H1 (cell line): ENCODE measurements at regions not wholly inside any gene's neighbourhood (a gene's known extent, or its start where the extent isn't known, plus 50 kb on each side); places are given as distances from the start of the nearest gene placed in this dataset.

Source experiments
- CTCF ChIA-PET: fragments of 300-600 bp; sonication (Branson Sonifier 250); formaldehyde crosslinking; loops from one replicate; lab custom pipeline; 2021; ENCODE audit not compliant: partially characterized antibody; lab: Charles Lee
- POLR2A ChIA-PET: fragments of 300-600 bp; sonication (Branson Sonifier 250); formaldehyde crosslinking; loops from one replicate; lab custom pipeline; 2021; ENCODE audit warnings: inconsistent platforms; ENCODE audit not compliant: partially characterized antibody; lab: Charles Lee
- DNase-seq, 2 experiments: peaks; one replicate each; pipeline versions ENCODE4 v3.0.0 to v3.0.0-alpha.2; 2010 to 2022; ENCODE audit warnings: low spot score in 2 of 2, low read depth in 1 of 2, mixed read lengths in 1 of 2
- FAIRE-seq: peaks from 2 replicates; lab custom pipeline; 2011; peaks lifted over from hg19 to GRCh38; lab: Jason Lieb, UNC
- H2AFZ ChIP-seq: 2 replicates; pipeline ENCODE4 v1.8.1; 2012; ENCODE audit warnings: low read length, inconsistent platforms
- H2AK5ac ChIP-seq: 2 replicates; pipeline ENCODE4 v1.6.1; 2013; ENCODE audit warnings: low read depth, low read length
- H2BK120ac ChIP-seq: replicated peaks from 2 replicates; pipeline ENCODE3; 2013; ENCODE audit warnings: low read depth, low read length, inconsistent platforms
- H2BK12ac ChIP-seq: 2 replicates; pipeline ENCODE4 v1.6.1; 2013; ENCODE audit warnings: low read depth, low read length
- H2BK15ac ChIP-seq: 2 replicates; pipeline ENCODE4 v1.6.1; 2013; ENCODE audit warnings: low read length
- H2BK20ac ChIP-seq: 2 replicates; pipeline ENCODE4 v1.6.1; 2013; ENCODE audit warnings: low read length
- H2BK5ac ChIP-seq: 2 replicates; pipeline ENCODE4 v1.6.1; 2013; ENCODE audit warnings: low read depth, low read length
- H3K14ac ChIP-seq: 2 replicates; pipeline ENCODE4 v1.6.1; 2013; ENCODE audit warnings: inconsistent platforms; ENCODE audit not compliant: insufficient read length
- H3K18ac ChIP-seq: 2 replicates; pipeline ENCODE4 v1.6.1; 2013; ENCODE audit warnings: low read length; ENCODE audit errors: extremely low read depth
- H3K23ac ChIP-seq: 2 replicates; pipeline ENCODE4 v1.6.1; 2013; ENCODE audit warnings: inconsistent platforms; ENCODE audit not compliant: insufficient read length
- H3K23me2 ChIP-seq: 2 replicates; pipeline ENCODE4 v1.6.1; 2013; ENCODE audit warnings: low read depth, low read length
- H3K27ac ChIP-seq: 2 replicates; pipeline ENCODE4 v1.6.1; 2011; ENCODE audit warnings: low read depth, low read length, inconsistent platforms
- H3K27me3 ChIP-seq, 4 experiments: replicated peaks in 1 of 4; 1 replicate in 1 of 4; 2 replicates in 3 of 4; pipeline versions ENCODE4 v1.6.1 to v1.8.1; 2011 to 2013; ENCODE audit warnings: low read length in 3 of 4, mild to moderate bottlenecking in 3 of 4, inconsistent platforms in 2 of 4, mixed read lengths in 2 of 4, moderate library complexity in 1 of 4; ENCODE audit not compliant: control insufficient read depth in 3 of 4, insufficient read depth in 3 of 4; ENCODE audit errors: extremely low read depth in 1 of 4
- H3K36me3 ChIP-seq, 4 experiments: 2 replicates each; pipeline versions ENCODE4 v1.6.1 to v1.8.1; 2011 to 2013; ENCODE audit warnings: mild to moderate bottlenecking in 4 of 4, low read length in 3 of 4, moderate library complexity in 2 of 4, control low read depth in 1 of 4, inconsistent platforms in 1 of 4; ENCODE audit not compliant: insufficient read depth in 4 of 4, control insufficient read depth in 2 of 4
- H3K4ac ChIP-seq: replicated peaks from 2 replicates; pipeline ENCODE3; 2013; ENCODE audit warnings: low read length, low read depth, mixed read lengths, inconsistent platforms; ENCODE audit not compliant: insufficient read length
- H3K4me1 ChIP-seq, 4 experiments: replicated peaks in 1 of 4; 1 replicate in 1 of 4; 2 replicates in 3 of 4; pipeline versions ENCODE4 v1.6.1 to v1.8.1; 2011 to 2013; ENCODE audit warnings: low read length in 3 of 4, inconsistent platforms in 2 of 4, mixed read lengths in 1 of 4; ENCODE audit not compliant: insufficient read depth in 4 of 4, control insufficient read depth in 3 of 4
- H3K4me2 ChIP-seq, 2 experiments: 2 replicates each; pipeline versions ENCODE4 v1.6.1 to v1.8.1; 2011 to 2013; ENCODE audit warnings: low read depth in 2 of 2, low read length in 2 of 2, control low read depth in 1 of 2, inconsistent platforms in 1 of 2, mild to moderate bottlenecking in 1 of 2; ENCODE audit not compliant: insufficient read depth in 1 of 2
- H3K4me3 ChIP-seq, 4 experiments: fragments of 200-600, 300-600 bp in 1 of 4; sonication (generic), shearing (Covaris generic), sonication (Bioruptor Twin) in 1 of 4; 2 replicates each; pipeline versions ENCODE4 v1.5.1 to v1.8.1; 2011 to 2016; ENCODE audit warnings: low read length in 4 of 4, low read depth in 3 of 4, control low read depth in 2 of 4, inconsistent platforms in 2 of 4, mild to moderate bottlenecking in 2 of 4, mixed read lengths in 1 of 4, moderate library complexity in 1 of 4; ENCODE audit not compliant: insufficient read depth in 2 of 4; ENCODE audit errors: extremely low read depth in 1 of 4
- H3K56ac ChIP-seq: replicated peaks from 2 replicates; pipeline ENCODE3; 2013; ENCODE audit warnings: low read depth, mild to moderate bottlenecking, mixed read lengths, low read length, inconsistent platforms; ENCODE audit not compliant: insufficient read length
- H3K79me1 ChIP-seq: 2 replicates; pipeline ENCODE4 v1.6.1; 2013; ENCODE audit warnings: low read depth, low read length, control low read depth
- H3K79me2 ChIP-seq, 2 experiments: 2 replicates each; pipeline versions ENCODE4 v1.6.1 to v1.8.1; 2012 to 2013; ENCODE audit warnings: low read length in 2 of 2, mild to moderate bottlenecking in 2 of 2, inconsistent platforms in 1 of 2; ENCODE audit not compliant: insufficient read depth in 2 of 2, control insufficient read depth in 1 of 2
- H3K9ac ChIP-seq, 4 experiments: replicated peaks in 1 of 4; 1 replicate in 1 of 4; 2 replicates in 3 of 4; pipeline versions ENCODE4 v1.6.1 to v1.8.1; 2011 to 2013; ENCODE audit warnings: low read depth in 3 of 4, low read length in 3 of 4, control low read depth in 2 of 4, mild to moderate bottlenecking in 2 of 4, moderate library complexity in 2 of 4, inconsistent platforms in 1 of 4; ENCODE audit errors: extremely low read depth in 1 of 4
- H3K9me3 ChIP-seq, 2 experiments: 2 replicates each; pipeline versions ENCODE4 v1.6.1 to v1.8.1; 2012 to 2013; ENCODE audit warnings: mild to moderate bottlenecking in 2 of 2, moderate library complexity in 2 of 2, control low read depth in 1 of 2, inconsistent platforms in 1 of 2, low read depth in 1 of 2, low read length in 1 of 2, mixed read lengths in 1 of 2; ENCODE audit not compliant: insufficient read depth in 2 of 2
- H4K20me1 ChIP-seq, 2 experiments: replicated peaks in 1 of 2; 2 replicates each; pipeline versions ENCODE3 to v1.8.1; 2011 to 2013; ENCODE audit warnings: inconsistent platforms in 2 of 2, low read length in 2 of 2, mild to moderate bottlenecking in 1 of 2; ENCODE audit not compliant: insufficient read depth in 2 of 2, control insufficient read depth in 1 of 2
- H4K5ac ChIP-seq: 2 replicates; pipeline ENCODE4 v1.6.1; 2013; ENCODE audit warnings: low read length, low read depth, mixed read lengths, inconsistent platforms; ENCODE audit not compliant: insufficient read length
- H4K8ac ChIP-seq: 2 replicates; pipeline ENCODE4 v1.8.0; 2013; ENCODE audit warnings: mild to moderate bottlenecking, moderate library complexity, low read length, inconsistent platforms; ENCODE audit not compliant: insufficient read depth; ENCODE audit errors: extremely low read depth
- H4K91ac ChIP-seq: replicated peaks from 2 replicates; pipeline ENCODE3; 2013; ENCODE audit warnings: low read length, mixed read lengths, inconsistent platforms; ENCODE audit not compliant: insufficient read length
- ATF2 ChIP-seq: IDR thresholded peaks from 2 replicates; pipeline ENCODE4 v1.6.1; 2012; ENCODE audit warnings: low read length, inconsistent platforms
- CHD1 ChIP-seq: IDR thresholded peaks from 2 replicates; pipeline ENCODE4 v1.6.1; 2012; ENCODE audit warnings: low read depth, low read length, improper control_type of control experiment
- CREB1 ChIP-seq: IDR thresholded peaks from 2 replicates; pipeline ENCODE4 v1.6.1; 2012; ENCODE audit warnings: inconsistent platforms
- KDM5A ChIP-seq: fragments of 200-600 bp; IDR thresholded peaks from 2 replicates; pipeline ENCODE4 v1.7.1; 2012; ENCODE audit warnings: mild to moderate bottlenecking, low read length, inconsistent platforms, mixed read lengths
- POLR2AphosphoS5 ChIP-seq: IDR thresholded peaks from 2 replicates; pipeline ENCODE4 v1.6.1; 2011; ENCODE audit warnings: low read depth, low read length
- SP1 ChIP-seq: IDR thresholded peaks from 2 replicates; pipeline ENCODE4 v1.6.1; 2011; ENCODE audit warnings: low read depth, low read length
- SP4 ChIP-seq: IDR thresholded peaks from 2 replicates; pipeline ENCODE4 v1.6.1; 2012; ENCODE audit warnings: low read length, inconsistent platforms
- SRF ChIP-seq: IDR thresholded peaks from 2 replicates; pipeline ENCODE4 v1.6.1; 2011; ENCODE audit warnings: mild to moderate bottlenecking, low read depth, low read length, moderate library complexity
- TAF1 ChIP-seq: IDR thresholded peaks from 2 replicates; pipeline ENCODE4 v1.6.1; 2011; ENCODE audit warnings: mild to moderate bottlenecking, low read depth, low read length
- TAF7 ChIP-seq: optimal IDR thresholded peaks from 2 replicates; pipeline ENCODE3; 2011; ENCODE audit warnings: low read depth, mild to moderate bottlenecking, inconsistent platforms, low read length, moderate library complexity, borderline replicate concordance
- TEAD4 ChIP-seq: IDR thresholded peaks from 2 replicates; pipeline ENCODE4 v1.6.1; 2012; ENCODE audit warnings: low read depth, low read length, inconsistent platforms, mixed read lengths
- WGBS, 2 experiments: shearing (Covaris generic) in 1 of 2; methylation state at CpG; one replicate each; pipeline versions ENCODE4 v1.1.6 to v1.1.7; 2013 to 2015; ENCODE audit warnings: low lambda C conversion rate in 2 of 2, mixed read lengths in 2 of 2, inconsistent platforms in 1 of 2, low coverage in 1 of 2, missing lambda C conversion rate in 1 of 2; ENCODE audit not compliant: insufficient replicate concordance in 2 of 2, insufficient coverage in 1 of 2, insufficient read length in 1 of 2; ENCODE audit errors: extremely low coverage in 1 of 2, missing lambda C conversion rate in 1 of 2; 5-methylcytosine and 5-hydroxymethylcytosine counted together
- TF ChIP-seq, protein P1 (sequence below): IDR thresholded peaks from 2 replicates; pipeline ENCODE4 v1.6.1; 2012; ENCODE audit warnings: inconsistent platforms

- H2AK5ac ChIP-seq, result no peak overlapping the region
- H3K56ac ChIP-seq, result no peak overlapping the region
- H3K9ac ChIP-seq, result no peak overlapping the region
- H3K79me2 ChIP-seq, result no peaks in the 10 kb centered on the region
- peak overlapping the region; percentile 31; the same call in 1 of the 2 replicates for H2BK15ac ChIP-seq
- H4K8ac ChIP-seq, result no peak overlapping the region
- no peaks in the 10 kb centered on the region for H3K79me1 ChIP-seq
- H3K18ac ChIP-seq, result no peak overlapping the region
- ChIA-PET CTCF (interaction anchor here (1.2 kb wide), 1 partner anchor 418 kb away, joined by 5 read pairs; no protein-coding TSS in a partner anchor), POLR2A (no interaction called here)
- no peak overlapping the region for H2BK20ac ChIP-seq
- H3K4me1 ChIP-seq, result no peaks in the 10 kb centered on the region
- no peak overlapping the region for H2BK5ac ChIP-seq
- no peak overlapping the region for H4K5ac ChIP-seq
- no peak overlapping the region for H2BK12ac ChIP-seq
- H3K4me2 ChIP-seq, result no peak overlapping the region
- FAIRE-seq, result no peak
- no peak overlapping the region for H3K4me3 ChIP-seq
- no peak for TF ChIP-seq ATF2
- no peak for TF ChIP-seq TAF7
- TF ChIP-seq TEAD4, result no peak
- no peak for TF ChIP-seq SP1
- no peak for TF ChIP-seq SRF
- no peak for TF ChIP-seq SP4
- no peak for TF ChIP-seq KDM5A
- no peak for TF ChIP-seq CREB1
- no peak for TF ChIP-seq TAF1
- TF ChIP-seq, protein P1, sequence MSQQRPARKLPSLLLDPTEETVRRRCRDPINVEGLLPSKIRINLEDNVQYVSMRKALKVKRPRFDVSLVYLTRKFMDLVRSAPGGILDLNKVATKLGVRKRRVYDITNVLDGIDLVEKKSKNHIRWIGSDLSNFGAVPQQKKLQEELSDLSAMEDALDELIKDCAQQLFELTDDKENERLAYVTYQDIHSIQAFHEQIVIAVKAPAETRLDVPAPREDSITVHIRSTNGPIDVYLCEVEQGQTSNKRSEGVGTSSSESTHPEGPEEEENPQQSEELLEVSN, result no peak
- TF ChIP-seq CHD1, result no peak
- TF ChIP-seq POLR2AphosphoS5, result no peak
- H3K14ac ChIP-seq, result no peak overlapping the region
- no peak overlapping the region for H4K91ac ChIP-seq
- no peak for DNase-seq
- no peak overlapping the region for H3K4ac ChIP-seq
- no peak overlapping the region for H3K27ac ChIP-seq
- no peaks in the 10 kb centered on the region for H3K23me2 ChIP-seq
- H3K9me3 ChIP-seq, result peaks cover 0 to 4% of the 10 kb centered on the region in 2 experiments; a peak in 2 of 4 replicates
- no peak overlapping the region for H3K23ac ChIP-seq
- H2AFZ ChIP-seq, result no peak overlapping the region
- H3K36me3 ChIP-seq, result no peaks in the 10 kb centered on the region
- H2BK120ac ChIP-seq, result no peak overlapping the region
- H4K20me1 ChIP-seq, result no peaks in the 10 kb centered on the region
- 91% methylated on average over 4 of the region's 4 CpGs; no CpG with 5 or more reads in 1 of the 2 experiments for WGBS, 2 experiments
- no peaks in the 10 kb centered on the region for H3K27me3 ChIP-seq
Observed at GRCh38 chr4:64121803-64122202, 287.4 kb downstream of the TECRL start.
